ENCODE measurements at regions not wholly inside any gene's neighbourhood (a gene's known extent, or its start where the extent isn't known, plus 50 kb on each side); places are given as distances from the start of the nearest gene placed in this dataset.

DNA sequence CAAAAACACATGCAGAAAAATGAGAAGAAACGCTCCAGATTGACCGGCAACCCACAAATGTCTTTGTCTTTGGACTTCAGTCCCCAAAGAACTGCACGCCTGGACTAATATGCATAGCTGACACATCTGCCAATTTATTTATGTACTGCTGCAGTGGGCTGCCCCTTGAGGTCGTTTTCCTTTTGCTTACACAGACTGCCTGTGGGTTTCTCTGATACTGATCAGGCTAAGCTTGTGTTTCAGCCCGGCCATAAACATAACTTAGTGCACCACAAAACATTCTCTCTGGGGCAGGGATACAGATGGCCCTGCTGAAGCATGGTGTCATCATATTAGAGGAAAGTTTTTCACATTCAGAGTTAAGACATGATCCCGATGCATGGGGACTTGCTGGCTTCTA, 75.4 kb downstream of the NUDT12 start:
- no peak for TF ChIP-seq POLR2A (IDR thresholded peaks at IDR 0.05)
- TF ChIP-seq, protein P1, sequence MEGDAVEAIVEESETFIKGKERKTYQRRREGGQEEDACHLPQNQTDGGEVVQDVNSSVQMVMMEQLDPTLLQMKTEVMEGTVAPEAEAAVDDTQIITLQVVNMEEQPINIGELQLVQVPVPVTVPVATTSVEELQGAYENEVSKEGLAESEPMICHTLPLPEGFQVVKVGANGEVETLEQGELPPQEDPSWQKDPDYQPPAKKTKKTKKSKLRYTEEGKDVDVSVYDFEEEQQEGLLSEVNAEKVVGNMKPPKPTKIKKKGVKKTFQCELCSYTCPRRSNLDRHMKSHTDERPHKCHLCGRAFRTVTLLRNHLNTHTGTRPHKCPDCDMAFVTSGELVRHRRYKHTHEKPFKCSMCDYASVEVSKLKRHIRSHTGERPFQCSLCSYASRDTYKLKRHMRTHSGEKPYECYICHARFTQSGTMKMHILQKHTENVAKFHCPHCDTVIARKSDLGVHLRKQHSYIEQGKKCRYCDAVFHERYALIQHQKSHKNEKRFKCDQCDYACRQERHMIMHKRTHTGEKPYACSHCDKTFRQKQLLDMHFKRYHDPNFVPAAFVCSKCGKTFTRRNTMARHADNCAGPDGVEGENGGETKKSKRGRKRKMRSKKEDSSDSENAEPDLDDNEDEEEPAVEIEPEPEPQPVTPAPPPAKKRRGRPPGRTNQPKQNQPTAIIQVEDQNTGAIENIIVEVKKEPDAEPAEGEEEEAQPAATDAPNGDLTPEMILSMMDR (IDR thresholded peaks at IDR 0.05 in 4 of 5, conservative IDR thresholded peaks at IDR 0.05 in 1 of 5): no peak

Data from gastrocnemius medialis (tissue), 4 donors.